NCI-H146 (cell line): ENCODE measurements at regions not wholly inside any gene's neighbourhood (a gene's known extent, or its start where the extent isn't known, plus 50 kb on each side); places are given as distances from the start of the nearest gene placed in this dataset.
A peak's percentile ranks its signal among the peaks of the same experiment; 100 is the strongest.

ENCODE experiments used
- DNase-seq: peaks from one replicate; lab custom pipeline; 2025; lab: John Stamatoyannopoulos, UW

- no peak for DNase-seq
Observed at GRCh38 chr21:25005388-25005787, 601.9 kb downstream of the MRPL39 start.

- DNase-seq, result no peak
Observed at GRCh38 chr21:25002676-25003075, 604.6 kb downstream of the MRPL39 start.

GRCh38 chr21:24995216-24995615 lies 612.1 kb downstream of the MRPL39 start:
- DNase-seq, result no peak

- DNase-seq, result no peak
Observed at GRCh38 chr21:24994717-24995116, 612.6 kb downstream of the MRPL39 start.

GRCh38 chr21:24989516-24989915 lies 617.8 kb downstream of the MRPL39 start:
- no peak for DNase-seq

- DNase-seq, result no peak
Observed at GRCh38 chr21:24988941-24989340, 618.3 kb downstream of the MRPL39 start.

- DNase-seq, result no peak
Observed at GRCh38 chr21:24976238-24976637, 631.0 kb downstream of the MRPL39 start.

- no peak for DNase-seq
Observed at GRCh38 chr21:24969068-24969467, 638.2 kb downstream of the MRPL39 start.

- no peak for DNase-seq
Observed at GRCh38 chr21:24955275-24955961, 651.9 kb downstream of the MRPL39 start.

GRCh38 chr21:24948186-24948585 lies 659.1 kb downstream of the MRPL39 start:
- no peak for DNase-seq

GRCh38 chr21:24945910-24946309 lies 661.4 kb downstream of the MRPL39 start:
- no peak for DNase-seq

- DNase-seq, result no peak
Observed at GRCh38 chr21:24941316-24942185, 665.7 kb downstream of the MRPL39 start.

- no peak for DNase-seq
Observed at GRCh38 chr21:24939291-24939690, 668.0 kb downstream of the MRPL39 start.

- no peak for DNase-seq
Observed at GRCh38 chr21:24938573-24938972, 668.7 kb downstream of the MRPL39 start.

GRCh38 chr21:24935991-24936390 lies 671.3 kb downstream of the MRPL39 start:
- DNase-seq, result no peak

GRCh38 chr21:24910591-24910990 lies 696.7 kb downstream of the MRPL39 start:
- DNase-seq, result no peak

GRCh38 chr21:24903994-24904635 lies 703.2 kb downstream of the MRPL39 start:
- no peak for DNase-seq

- no peak for DNase-seq
Observed at GRCh38 chr21:24899138-24899537, 708.1 kb downstream of the MRPL39 start.

GRCh38 chr21:24897883-24898282 lies 709.4 kb downstream of the MRPL39 start:
- no peak for DNase-seq

- no peak for DNase-seq
Observed at GRCh38 chr21:24896735-24897124, 710.6 kb downstream of the MRPL39 start.

GRCh38 chr21:24895885-24896734 lies 711.2 kb downstream of the MRPL39 start:
- DNase-seq, result peak; percentile 76

- no peak for DNase-seq
Observed at GRCh38 chr21:24894324-24894723, 713.0 kb downstream of the MRPL39 start.
